ENCODE measurements at regions not wholly inside any gene's neighbourhood (a gene's known extent, or its start where the extent isn't known, plus 50 kb on each side); places are given as distances from the start of the nearest gene placed in this dataset.

DNA sequence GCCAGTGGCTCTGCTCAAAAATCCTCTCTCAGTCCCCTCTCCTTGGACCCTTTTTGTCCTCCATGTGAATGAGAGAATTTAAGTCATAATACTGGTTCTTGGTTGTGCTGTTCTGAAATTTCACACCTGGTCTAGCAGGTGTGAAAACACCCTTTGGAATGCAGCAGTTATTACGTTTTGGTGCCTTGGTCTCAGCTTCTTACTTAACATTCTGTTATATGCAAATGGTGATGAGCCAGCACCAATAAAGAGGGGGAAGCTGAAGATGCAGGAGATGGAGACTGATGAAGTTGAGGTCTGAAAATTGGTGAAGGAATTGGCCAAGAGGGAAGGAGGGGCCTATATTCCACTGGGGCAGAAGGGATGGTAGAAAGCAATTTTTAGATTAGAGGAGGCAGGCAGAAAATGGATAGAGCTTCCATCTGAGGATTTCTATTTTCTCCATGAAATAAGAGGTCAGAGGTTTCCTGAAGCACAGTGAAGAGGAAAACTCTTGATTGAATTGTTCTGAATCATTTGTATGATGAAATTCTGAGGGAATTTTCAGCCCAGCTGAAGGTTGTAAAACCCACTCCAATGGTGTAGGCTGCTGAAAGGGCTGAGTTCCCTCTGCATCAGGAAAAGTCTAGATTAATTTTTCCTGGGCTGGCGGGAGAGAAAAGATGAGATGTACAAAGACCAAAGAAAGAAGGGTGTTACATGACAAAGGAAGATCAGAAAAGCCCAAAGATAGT lies 94.0 kb upstream of the FAM180A start:
- H3K4me3 ChIP-seq (ENCODE audit: low read depth, low read length), result no peak overlapping the region
- H3K27me3 ChIP-seq (ENCODE audit: control insufficient read depth, insufficient read depth, low read length), result no peaks in the 10 kb centered on the region
- no peak for DNase-seq (ENCODE audit: low read depth)
- no peaks in the 10 kb centered on the region for H3K36me3 ChIP-seq (ENCODE audit: control insufficient read depth, insufficient read depth, low read length)
- CTCF ChIA-PET, result interaction anchor here (2.2 kb wide), 1 partner anchor 13 kb away, joined by 7 read pairs; no protein-coding TSS in a partner anchor
- TF ChIP-seq CTCF (IDR thresholded peaks at IDR 0.05; ENCODE audit: insufficient read depth, low read depth, low read length), result no peak
- POLR2A ChIA-PET, result no interaction called here

GRCh38 chr7:135840591-135840990 lies 92.0 kb upstream of the FAM180A start:
- H3K27me3 ChIP-seq (ENCODE audit: control insufficient read depth, insufficient read depth, low read length), result no peaks in the 10 kb centered on the region
- H3K4me3 ChIP-seq (ENCODE audit: low read depth, low read length), result no peak overlapping the region
- POLR2A ChIA-PET, result no interaction called here
- CTCF ChIA-PET, result interaction anchor here (0.6 to 2.2 kb wide), 2 partner anchors 11 to 1727 kb away, joined by 3 to 7 read pairs; no protein-coding TSS in a partner anchor
- no peak for TF ChIP-seq CTCF (IDR thresholded peaks at IDR 0.05; ENCODE audit: insufficient read depth, low read depth, low read length)
- no peak for DNase-seq (ENCODE audit: low read depth)
- no peaks in the 10 kb centered on the region for H3K36me3 ChIP-seq (ENCODE audit: control insufficient read depth, insufficient read depth, low read length)

- no peak for TF ChIP-seq CTCF (IDR thresholded peaks at IDR 0.05; ENCODE audit: insufficient read depth, low read depth, low read length)
- no peak for DNase-seq (ENCODE audit: low read depth)
- CTCF ChIA-PET, result interaction anchor here (0.7 to 0.8 kb wide), 2 partner anchors 10 to 683 kb away, joined by 3 read pairs; no protein-coding TSS in a partner anchor
These were observed 89.1 kb upstream of the FAM180A start for GRCh38 chr7:135837675-135838074.

DNA sequence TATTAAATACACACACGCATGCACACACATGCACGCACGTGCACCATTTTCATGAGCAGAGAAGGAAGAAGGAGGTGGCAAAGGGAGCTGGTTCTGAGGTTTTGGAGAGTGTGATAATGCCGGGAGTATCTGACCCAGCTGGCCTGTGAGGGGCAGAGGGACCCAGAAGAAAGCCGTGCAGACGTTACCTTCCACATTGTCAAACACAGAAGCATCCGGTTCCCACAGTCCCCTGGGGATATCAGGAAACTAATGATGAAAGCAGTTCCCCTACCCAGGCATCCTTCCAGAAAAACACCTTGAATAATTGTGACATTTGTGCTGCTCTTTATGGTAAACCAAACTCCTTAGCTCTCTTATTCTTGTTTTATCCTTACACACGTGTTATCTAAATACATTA lies 85.7 kb upstream of the FAM180A start:
- Histone ChIP-seq H3K4me3 (ENCODE audit: low read depth, low read length) (no peak overlapping the region), H3K36me3 (ENCODE audit: control insufficient read depth, insufficient read depth, low read length) (no peaks in the 10 kb centered on the region), H3K27me3 (ENCODE audit: control insufficient read depth, insufficient read depth, low read length) (no peaks in the 10 kb centered on the region; the same call in 1 of the 2 replicates)
- CTCF ChIA-PET, result interaction anchor here (0.7 kb wide), 1 partner anchor 10 kb away, joined by 3 read pairs; no protein-coding TSS in a partner anchor
- no peak for TF ChIP-seq CTCF (IDR thresholded peaks at IDR 0.05; ENCODE audit: insufficient read depth, low read depth, low read length)
- POLR2A ChIA-PET, result no interaction called here
- DNase-seq (ENCODE audit: low read depth), result no peak

More at GRCh38 chr7:135837675-135838074, 89.1 kb upstream of the FAM180A start:
- H3K36me3 ChIP-seq (ENCODE audit: control insufficient read depth, insufficient read depth, low read length), result no peaks in the 10 kb centered on the region
- no peaks in the 10 kb centered on the region; the same call in 1 of the 2 replicates for H3K27me3 ChIP-seq (ENCODE audit: control insufficient read depth, insufficient read depth, low read length)
- H3K4me3 ChIP-seq (ENCODE audit: low read depth, low read length), result no peak overlapping the region
- POLR2A ChIA-PET, result no interaction called here

DNA sequence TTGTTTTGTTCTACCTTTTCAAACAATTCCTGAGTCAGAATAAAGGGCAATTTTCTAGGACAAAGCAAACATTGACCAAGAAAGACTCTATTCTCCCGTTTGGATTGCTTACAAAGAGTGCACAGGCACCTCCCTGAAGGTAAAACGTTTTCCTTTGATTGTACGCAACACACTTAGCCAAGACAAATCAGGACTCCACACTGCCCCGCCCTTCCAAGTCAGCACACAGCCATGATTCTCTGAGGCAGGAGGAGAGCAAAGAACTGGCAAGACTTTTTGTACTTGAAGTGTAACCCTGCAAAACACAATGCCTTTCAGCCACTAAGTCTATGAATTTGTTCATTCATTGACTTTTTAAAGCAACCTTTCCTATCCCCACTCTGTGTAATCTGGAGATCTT lies 85.0 kb upstream of the FAM180A start:
- no peak for DNase-seq (ENCODE audit: low read depth)
- TF ChIP-seq CTCF (IDR thresholded peaks at IDR 0.05; ENCODE audit: insufficient read depth, low read depth, low read length), result no peak
- Histone ChIP-seq H3K4me3 (ENCODE audit: low read depth, low read length) (no peak overlapping the region), H3K36me3 (ENCODE audit: control insufficient read depth, insufficient read depth, low read length) (no peaks in the 10 kb centered on the region), H3K27me3 (ENCODE audit: control insufficient read depth, insufficient read depth, low read length) (no peaks in the 10 kb centered on the region; the same call in 1 of the 2 replicates)
- ChIA-PET POLR2A (no interaction called here), CTCF (no interaction called here)

Data from BJ (cell line).